Smooth muscle cell (in vitro differentiated cells): ENCODE measurements at regions not wholly inside any gene's neighbourhood (a gene's known extent, or its start where the extent isn't known, plus 50 kb on each side); places are given as distances from the start of the nearest gene placed in this dataset.

Experiments used
- DNase-seq: peaks from one replicate; lab custom pipeline; 2025; ENCODE audit not compliant: unreplicated experiment; lab: John Stamatoyannopoulos, UW
- H2AFZ ChIP-seq: fragments of 200-600 bp; sonication (generic); 2 replicates; pipeline ENCODE4 v1.6.0; 2016; ENCODE audit warnings: antibody characterized with exemption, low read depth, mild to moderate bottlenecking
- H3F3A ChIP-seq: fragments of 200-600 bp; sonication (generic); 2 replicates; pipeline ENCODE4 v1.6.0; 2017; ENCODE audit warnings: antibody characterized with exemption, low read depth
- H3K27ac ChIP-seq: fragments of 200-600 bp; sonication (generic); 2 replicates; pipeline ENCODE4 v1.5.1; 2016; ENCODE audit warnings: low read depth, mild to moderate bottlenecking
- H3K27me3 ChIP-seq: fragments of 200-600 bp; sonication (generic); 2 replicates; pipeline ENCODE4 v1.6.1; 2016; ENCODE audit warnings: low read depth, mild to moderate bottlenecking
- H3K36me3 ChIP-seq: fragments of 200-600 bp; sonication (generic); 2 replicates; pipeline ENCODE4 v1.5.1; 2016; ENCODE audit warnings: low read depth
- H3K4me1 ChIP-seq: fragments of 200-600 bp; sonication (generic); 2 replicates; pipeline ENCODE4 v1.5.1; 2016; ENCODE audit warnings: low read depth
- H3K4me2 ChIP-seq: fragments of 200-600 bp; sonication (generic); 2 replicates; pipeline ENCODE4 v1.6.0; 2016; ENCODE audit warnings: mild to moderate bottlenecking
- H3K4me3 ChIP-seq: fragments of 200-600 bp; sonication (generic); 2 replicates; pipeline ENCODE4 v1.5.1; 2016; ENCODE audit warnings: mild to moderate bottlenecking
- H3K79me2 ChIP-seq: fragments of 200-600 bp; sonication (generic); 2 replicates; pipeline ENCODE4 v1.6.0; 2016; ENCODE audit warnings: low read depth, mild to moderate bottlenecking
- H3K9ac ChIP-seq: fragments of 200-600 bp; sonication (generic); 2 replicates; pipeline ENCODE4 v1.6.0; 2016; ENCODE audit warnings: low read depth
- H3K9me3 ChIP-seq: fragments of 200-600 bp; sonication (generic); replicated peaks from 2 replicates; pipeline ENCODE4 v1.5.1; 2016; ENCODE audit warnings: low read depth
- H4K20me1 ChIP-seq: fragments of 200-600 bp; sonication (generic); 2 replicates; pipeline ENCODE4 v1.6.0; 2016; ENCODE audit warnings: low read depth
- CTCF ChIP-seq: fragments of 200-600 bp; sonication (generic); IDR thresholded peaks from 2 replicates; pipeline ENCODE4 v1.5.1; 2017; ENCODE audit warnings: borderline replicate concordance, mild to moderate bottlenecking, antibody characterized with exemption; ENCODE audit not compliant: insufficient read depth, poor library complexity, severe bottlenecking
- WGBS: methylation state at CpG from one replicate; pipeline ENCODE4 v1.1.7; 2016; ENCODE audit warnings: low lambda C conversion rate; 5-methylcytosine and 5-hydroxymethylcytosine counted together

- no peaks in the 10 kb centered on the region for H3K9me3 ChIP-seq
- H3K4me2 ChIP-seq: peak overlapping the region; percentile 69
- no peak overlapping the region for H3K9ac ChIP-seq
- no peaks in the 10 kb centered on the region for H3K79me2 ChIP-seq
- no peaks in the 10 kb centered on the region for H3K27me3 ChIP-seq
- WGBS: 71% methylated on average over 4 of the region's 4 CpGs
- no peak for DNase-seq
- H3K27ac ChIP-seq: peak overlapping the region; percentile 39
- H3K4me3 ChIP-seq: no peak overlapping the region
- no peaks in the 10 kb centered on the region for H3F3A ChIP-seq
- H2AFZ ChIP-seq: peak overlapping the region; percentile 6
- no peaks in the 10 kb centered on the region for H4K20me1 ChIP-seq
- no peaks in the 10 kb centered on the region for H3K36me3 ChIP-seq
- no peak for TF ChIP-seq CTCF
- peaks cover 8% of the 10 kb centered on the region for H3K4me1 ChIP-seq
Measured at GRCh38 chr3:160108362-160108761, 116.9 kb upstream of the C3orf80 start.

GRCh38 chr3:160112481-160112880, 112.7 kb upstream of the C3orf80 start:
- 67% methylated on average over 1 of the region's 1 CpG for WGBS
- Histone ChIP-seq H2AFZ (peak overlapping the region; percentile 52), H3K4me2 (no peak overlapping the region)

GRCh38 chr3:160112996-160113395, 112.2 kb upstream of the C3orf80 start:
- no peaks in the 10 kb centered on the region for H4K20me1 ChIP-seq
- no peak for DNase-seq
- no peak for TF ChIP-seq CTCF
- 95% methylated on average over 4 of the region's 4 CpGs for WGBS
- H3K79me2 ChIP-seq: no peaks in the 10 kb centered on the region
- H3K4me2 ChIP-seq: no peak overlapping the region
- no peaks in the 10 kb centered on the region for H3K27me3 ChIP-seq
- H2AFZ ChIP-seq: no peak overlapping the region
- no peak overlapping the region for H3K27ac ChIP-seq
- no peak overlapping the region for H3K9ac ChIP-seq
- H3K9me3 ChIP-seq: no peaks in the 10 kb centered on the region
- H3K36me3 ChIP-seq: no peaks in the 10 kb centered on the region
- H3K4me3 ChIP-seq: no peak overlapping the region
- H3K4me1 ChIP-seq: peaks cover under 1% of the 10 kb centered on the region
- no peaks in the 10 kb centered on the region for H3F3A ChIP-seq

More at GRCh38 chr3:160112481-160112880, 112.7 kb upstream of the C3orf80 start:
- DNase-seq: no peak
- Histone ChIP-seq H3K27ac (no peak overlapping the region), H3K9me3 (no peaks in the 10 kb centered on the region), H3F3A (no peaks in the 10 kb centered on the region), H4K20me1 (no peaks in the 10 kb centered on the region), H3K9ac (no peak overlapping the region), H3K4me3 (no peak overlapping the region), H3K79me2 (no peaks in the 10 kb centered on the region), H3K27me3 (no peaks in the 10 kb centered on the region), H3K36me3 (no peaks in the 10 kb centered on the region), H3K4me1 (peaks cover 6% of the 10 kb centered on the region)
- TF ChIP-seq CTCF: no peak

- Histone ChIP-seq H3K9ac (no peak overlapping the region), H3K27me3 (no peaks in the 10 kb centered on the region), H3K4me2 (no peak overlapping the region), H3K27ac (no peak overlapping the region), H3K9me3 (no peaks in the 10 kb centered on the region), H3K36me3 (no peaks in the 10 kb centered on the region), H3K4me1 (no peaks in the 10 kb centered on the region), H3K4me3 (no peak overlapping the region), H3F3A (no peaks in the 10 kb centered on the region), H3K79me2 (no peaks in the 10 kb centered on the region), H4K20me1 (no peaks in the 10 kb centered on the region), H2AFZ (no peak overlapping the region)
- WGBS: 89% methylated on average over 9 of the region's 9 CpGs
- no peak for TF ChIP-seq CTCF
- no peak for DNase-seq
Measured at GRCh38 chr3:160114355-160114995, 110.7 kb upstream of the C3orf80 start.
